ENCODE measurements at regions not wholly inside any gene's neighbourhood (a gene's known extent, or its start where the extent isn't known, plus 50 kb on each side); places are given as distances from the start of the nearest gene placed in this dataset.
"Not testable (repeated sequence)": the region's sequence is repeated elsewhere in the genome, so short reads cannot be mapped to it uniquely, and the experiment has no call there.

DNA sequence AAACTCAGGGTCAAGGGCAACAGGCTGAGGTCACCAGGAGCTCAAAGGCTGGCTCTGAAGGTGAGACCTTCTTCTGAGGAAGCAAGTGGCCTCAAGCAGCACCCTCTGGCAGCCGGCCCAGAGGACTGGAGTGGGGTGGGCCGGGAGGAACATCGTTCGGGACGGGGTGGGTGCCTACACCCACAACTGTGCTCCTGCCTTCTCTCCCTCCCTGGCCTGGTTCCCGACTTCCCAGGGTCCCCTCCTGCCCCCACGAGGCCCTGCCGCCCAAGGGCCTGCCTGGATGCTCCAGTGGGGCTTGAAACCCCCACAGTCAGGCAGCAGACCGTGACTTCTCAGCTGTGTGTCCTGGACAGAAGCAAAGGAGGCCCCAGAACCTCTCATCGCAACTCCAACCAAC is 195.7 kb downstream of the IGLL1 start:
- DNase-seq (ENCODE audit: low read depth in 4 of 4, low spot score in 2 of 4) = no peak

GRCh38 chr22:23383491-23384361 is 196.4 kb downstream of the IGLL1 start:
- DNase-seq (ENCODE audit: low read depth in 4 of 4, low spot score in 2 of 4) = no peak

DNA sequence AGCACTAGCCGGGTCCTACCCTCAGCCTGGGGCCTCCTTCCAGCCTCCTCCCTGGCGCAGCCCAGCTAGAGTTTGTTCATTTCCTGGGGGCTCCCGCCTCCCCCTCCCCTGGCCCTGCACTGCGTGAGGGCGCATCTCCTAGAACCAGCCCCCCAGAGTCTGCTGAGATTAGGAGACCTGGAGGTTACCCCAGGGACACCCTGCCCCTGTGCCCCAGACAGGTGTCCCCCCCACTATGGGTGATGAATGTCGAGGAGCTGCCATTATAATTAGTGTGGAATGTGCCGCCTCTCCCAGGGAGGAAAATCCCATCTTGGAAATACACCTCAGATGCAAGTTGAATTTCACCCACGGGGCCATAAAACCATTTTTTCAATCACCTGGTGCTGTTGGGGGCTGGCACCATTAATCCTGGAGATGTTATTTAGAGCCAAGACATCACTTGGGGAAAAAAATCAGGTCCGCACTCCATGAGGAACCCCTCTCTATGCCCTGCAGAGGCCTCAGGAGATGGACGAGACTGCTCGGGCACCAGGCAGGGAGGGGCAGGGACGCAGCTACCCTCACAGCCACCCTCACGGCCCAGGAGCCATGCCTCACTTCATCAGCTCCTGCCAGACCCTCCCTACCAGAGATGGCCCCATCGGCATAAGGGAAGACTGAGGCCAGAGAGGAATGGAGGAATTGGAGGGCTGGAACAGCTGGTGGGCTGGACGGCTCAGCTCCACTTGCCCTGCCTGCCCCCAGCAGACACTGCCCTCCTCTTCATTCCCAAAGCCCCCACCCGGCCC is 197.5 kb downstream of the IGLL1 start:
- DNase-seq (ENCODE audit: low read depth in 4 of 4, low spot score in 2 of 4) = no peak

- no peak for DNase-seq (ENCODE audit: low read depth in 4 of 4, low spot score in 2 of 4)
Observed at GRCh38 chr22:23381661-23382427, 198.2 kb downstream of the IGLL1 start.

- no peak for DNase-seq (ENCODE audit: low read depth in 4 of 4, low spot score in 2 of 4)
Observed at GRCh38 chr22:23380911-23381310, 199.2 kb downstream of the IGLL1 start.

DNA sequence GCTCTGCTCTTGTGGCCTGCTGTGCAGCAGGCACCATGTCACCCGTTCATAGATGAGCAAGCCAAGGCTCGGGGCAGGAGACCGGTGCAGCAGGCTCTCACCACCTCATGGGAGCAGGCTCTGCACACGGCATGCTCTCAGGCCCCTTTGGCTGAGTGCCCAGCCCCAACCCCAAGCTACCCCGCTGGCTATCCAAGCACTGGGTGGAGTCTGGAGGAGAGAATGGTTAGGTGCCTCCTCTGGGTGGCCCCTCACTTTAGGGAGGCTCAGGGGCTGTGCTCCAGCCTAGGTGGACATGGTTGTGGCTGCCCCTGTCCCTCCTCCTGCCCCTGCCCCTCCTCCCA is 199.9 kb downstream of the IGLL1 start:
- DNase-seq (ENCODE audit: low read depth in 4 of 4, low spot score in 2 of 4) = no peak

DNA sequence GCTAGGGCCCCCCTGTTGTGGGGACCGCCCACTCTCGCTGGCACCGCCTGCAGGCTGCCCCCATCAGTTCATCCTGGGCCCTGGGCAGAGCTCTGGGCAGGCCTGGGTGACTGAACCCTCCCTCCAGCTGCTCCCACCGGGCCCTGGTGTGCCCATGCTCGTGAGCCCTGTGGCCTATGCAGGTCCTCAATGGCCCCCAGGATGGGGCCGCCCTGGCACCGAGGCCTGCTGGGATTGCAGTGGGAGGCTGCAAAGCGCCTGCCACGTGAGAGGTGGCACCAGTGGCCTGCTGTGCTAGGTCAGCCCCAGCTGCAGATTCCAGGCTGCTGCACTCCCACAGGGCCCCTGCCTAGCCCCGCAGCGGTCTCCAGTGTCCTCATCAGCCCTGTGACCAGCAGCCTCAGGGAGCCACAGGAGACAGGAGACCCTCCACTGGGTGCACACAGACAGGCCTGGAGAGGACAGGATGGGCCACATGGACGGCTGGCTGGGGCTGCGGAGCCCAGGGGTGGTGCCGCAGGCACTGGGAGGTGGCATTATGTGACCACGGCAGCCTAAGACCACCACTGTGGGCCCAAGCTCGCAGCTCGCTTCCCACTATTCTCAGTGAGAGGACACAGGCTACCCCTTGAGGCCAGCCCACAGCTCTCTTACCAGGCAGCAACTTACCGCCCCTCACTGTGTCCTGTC is 199.4 kb downstream of the BCR start:
- DNase-seq (ENCODE audit: low read depth in 4 of 4, low spot score in 2 of 4) = not testable (repeated sequence)

DNA sequence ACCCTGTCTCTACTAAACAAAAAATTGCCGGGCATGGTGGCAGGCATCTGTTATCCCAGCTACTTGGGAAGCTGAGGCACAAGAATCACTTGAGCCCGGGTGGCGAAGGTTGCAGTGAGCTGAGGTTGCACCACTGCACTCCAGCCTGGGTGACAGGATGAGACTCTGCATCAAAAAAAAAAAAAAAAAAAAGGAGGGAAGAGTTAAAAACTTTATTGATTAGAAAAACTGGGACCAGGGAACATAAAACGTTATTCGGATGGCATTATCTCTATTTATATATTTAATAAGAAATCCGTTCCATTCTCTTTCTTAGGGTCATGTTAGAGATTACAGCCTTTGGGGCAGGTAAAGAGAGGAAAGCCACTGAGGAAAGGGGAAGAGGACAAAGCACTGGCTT is 197.5 kb downstream of the BCR start:
- DNase-seq (ENCODE audit: low read depth in 4 of 4, low spot score in 2 of 4) = no peak

DNA sequence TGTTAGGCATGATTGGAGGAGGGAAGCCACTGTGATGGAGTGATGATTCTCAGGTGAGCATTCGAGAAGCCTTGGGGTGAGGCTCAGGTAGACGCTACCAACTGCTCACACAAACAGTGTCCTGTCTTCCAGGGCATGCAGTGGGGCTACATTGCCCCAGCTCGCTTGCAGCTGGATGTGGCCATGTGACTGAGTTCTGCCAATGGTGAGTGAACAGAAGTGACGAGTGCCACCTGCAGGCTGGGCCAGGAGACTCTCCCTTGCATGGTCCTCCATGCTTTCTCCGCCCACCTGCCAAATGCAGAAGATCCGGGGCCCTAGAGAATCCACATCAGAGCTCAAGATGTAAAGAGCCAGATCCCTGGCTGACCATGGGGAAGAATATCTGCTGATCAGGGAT is 195.9 kb downstream of the BCR start:
- no peak for DNase-seq (ENCODE audit: low read depth in 4 of 4, low spot score in 2 of 4)

DNA sequence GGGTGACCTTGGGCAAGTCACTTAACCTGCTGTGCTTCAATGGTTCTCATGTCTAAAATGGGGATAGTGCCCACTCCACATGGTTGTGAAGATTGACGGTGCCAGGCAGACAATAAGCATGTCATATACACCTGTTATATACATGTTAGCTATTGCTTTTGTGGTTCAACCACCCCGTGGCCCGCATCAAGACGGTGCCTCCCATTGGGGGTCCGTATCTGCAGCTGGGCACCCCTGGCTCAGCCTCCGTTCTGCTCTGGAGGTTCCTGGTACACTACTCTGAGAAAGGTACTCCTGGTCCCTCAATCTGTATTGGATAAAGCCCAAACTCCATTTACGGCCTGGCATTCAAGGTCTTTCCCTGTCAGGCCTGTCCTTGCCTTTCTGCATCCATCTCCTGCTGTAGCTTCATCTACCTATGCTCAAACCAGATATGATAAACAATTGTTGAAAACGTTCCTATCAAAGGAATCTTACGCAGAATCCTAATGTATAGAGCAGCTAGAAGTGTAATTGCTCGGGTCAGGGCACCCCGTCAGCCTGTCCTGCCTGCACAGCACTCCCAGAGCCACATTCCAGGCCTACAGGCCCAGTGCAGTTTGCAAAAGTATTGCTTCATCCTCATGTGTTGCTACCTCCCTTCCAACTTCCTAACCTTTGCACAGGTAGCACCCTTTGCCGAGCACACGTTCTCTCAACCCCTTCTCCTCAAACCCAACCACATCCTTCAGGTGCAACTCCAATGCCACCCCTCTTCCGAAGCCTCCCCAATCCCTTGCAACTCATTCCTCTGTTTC is 194.9 kb downstream of the BCR start:
- no peak for DNase-seq (ENCODE audit: low read depth in 4 of 4, low spot score in 2 of 4)

DNA sequence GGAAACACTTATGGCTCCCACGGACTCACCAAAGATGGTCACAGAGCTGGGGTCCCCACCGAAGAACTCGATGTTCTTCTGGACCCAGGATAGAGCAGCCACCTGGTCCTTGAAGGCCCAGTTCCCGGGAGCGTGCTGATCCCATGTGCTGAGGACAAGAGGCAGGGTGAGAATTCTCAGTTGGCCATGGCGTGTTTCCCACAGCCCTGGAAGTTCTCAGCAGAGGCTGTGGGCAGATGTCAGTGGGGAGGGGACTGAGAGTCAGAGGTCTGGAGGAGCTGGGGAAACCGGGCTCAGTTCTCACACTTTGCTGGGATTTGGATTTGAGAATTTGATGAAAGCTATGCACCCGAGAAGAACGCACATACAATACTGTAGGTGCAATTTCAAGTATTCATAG is 193.3 kb downstream of the BCR start:
- DNase-seq (ENCODE audit: low read depth in 4 of 4, low spot score in 2 of 4) = no peak

DNA sequence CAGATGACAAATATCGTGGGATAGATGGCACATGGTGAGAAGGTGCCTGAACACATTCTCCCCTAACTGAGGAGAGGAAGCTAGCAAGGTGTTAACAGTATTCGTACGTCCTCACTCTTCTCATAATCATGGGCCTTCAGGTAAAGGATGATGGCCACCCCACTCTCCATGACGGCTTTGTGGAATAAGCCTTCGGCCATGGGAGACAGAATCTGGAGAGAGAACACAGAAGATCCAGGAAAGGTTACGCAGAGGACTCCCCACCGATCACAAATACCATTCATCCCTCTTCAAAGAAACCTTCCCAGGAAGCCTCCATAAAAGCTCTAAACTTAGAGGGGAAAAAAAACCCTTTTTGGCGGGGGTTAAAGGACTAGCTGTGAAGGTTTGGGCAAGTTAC is 189.9 kb downstream of the BCR start:
- DNase-seq (ENCODE audit: low read depth in 4 of 4, low spot score in 2 of 4) = no peak

- no peak for DNase-seq (ENCODE audit: low read depth in 4 of 4, low spot score in 2 of 4)
Observed at GRCh38 chr22:23369054-23369685, 188.9 kb downstream of the BCR start.

Measured in left renal cortex interstitium (tissue), 4 donors.